Upper lobe of left lung (tissue), 6 donors: ENCODE measurements at regions not wholly inside any gene's neighbourhood (a gene's known extent, or its start where the extent isn't known, plus 50 kb on each side); places are given as distances from the start of the nearest gene placed in this dataset.

Source experiments
- ATAC-seq, 2 donors: fragments of 200-7000 bp; cut with Tn5 transposase; one replicate each; pipeline ENCODE4 v1.9.1; 2022; ENCODE audit warnings: mild to moderate bottlenecking in 2 of 2, moderate library complexity in 2 of 2; ENCODE audit not compliant: low FRiP score in 2 of 2
- DNase-seq, 2 donors: peaks; one replicate each; pipeline ENCODE4 v3.0.0-alpha.2; 2019 to 2020
- H3K27ac ChIP-seq, 4 donors: fragments of 200-600 bp; sonication (generic); one replicate each; pipeline ENCODE4 v1.5.1; 2016 to 2019
- H3K27me3 ChIP-seq, 4 donors: fragments of 200-600 bp; sonication (generic); one replicate each; pipeline ENCODE4 v1.5.1; 2017 to 2019
- H3K36me3 ChIP-seq, 4 donors: fragments of 200-600 bp; sonication (generic); one replicate each; pipeline ENCODE4 v1.5.1; 2016 to 2019
- H3K4me1 ChIP-seq, 4 donors: fragments of 200-600 bp; sonication (generic); one replicate each; pipeline ENCODE4 v1.5.1; 2018 to 2019
- H3K4me3 ChIP-seq, 4 donors: fragments of 200-600 bp; sonication (generic); one replicate each; pipeline ENCODE4 v1.5.1; 2017 to 2019; ENCODE audit warnings: mild to moderate bottlenecking in 2 of 4, moderate library complexity in 1 of 4
- H3K9me3 ChIP-seq, 4 donors: fragments of 200-600 bp; sonication (generic); one replicate each; pipeline ENCODE4 v1.5.1; 2018 to 2019
- CTCF ChIP-seq, 6 experiments: fragments of 450-650 bp in 4 of 6; fragments of 200-600 bp in 2 of 6; sonication (generic) in 2 of 6; IDR thresholded peaks; one replicate each; pipeline ENCODE4 v1.5.1; 2016 to 2019; ENCODE audit warnings: antibody characterized with exemption in 6 of 6
- EP300 ChIP-seq, 4 donors: sonication (generic); formaldehyde crosslinking; IDR thresholded peaks; one replicate each; pipeline ENCODE4 v1.5.1; 2017; ENCODE audit warnings: antibody characterized with exemption in 4 of 4, control low read depth in 2 of 4
- POLR2A ChIP-seq, 4 donors: fragments of 450-650 bp; IDR thresholded peaks; one replicate each; pipeline ENCODE4 v1.5.1; 2016 to 2017; ENCODE audit warnings: antibody characterized with exemption in 4 of 4, mild to moderate bottlenecking in 2 of 4
- POLR2AphosphoS5 ChIP-seq, 2 donors: sonication (generic); formaldehyde crosslinking; IDR thresholded peaks; one replicate each; pipeline ENCODE4 v1.5.1; 2017; ENCODE audit warnings: antibody characterized with exemption in 2 of 2
- WGBS, 2 donors: methylation state at CpG; one replicate each; pipeline ENCODE4 v1.1.5; 2017 to 2018; 5-methylcytosine and 5-hydroxymethylcytosine counted together
- donor health status: DM: no; HTN: no; CAD: no; lungs with moderate emphysema.
- donor health status: DM: no; HTN: yes; CAD: no; lungs with severe emphysema.

GRCh38 chr18:45528712-45529336 is 86.5 kb upstream of the SLC14A2 start:
- Histone ChIP-seq H3K9me3 (no peaks in the 10 kb centered on the region), H3K4me1 (no peaks in the 10 kb centered on the region), H3K36me3 (no peaks in the 10 kb centered on the region), H3K27ac (no peak overlapping the region), H3K4me3 (no peak overlapping the region), H3K27me3 (no peaks in the 10 kb centered on the region)
- 59 to 67% methylated on average over 2 of the region's 2 CpGs for WGBS, 2 donors
- DNase-seq (no peak), ATAC-seq (no peak)
- TF ChIP-seq POLR2A (IDR thresholded peaks at IDR 0.05): no peak
- TF ChIP-seq CTCF (IDR thresholded peaks at IDR 0.05): no peak
- TF ChIP-seq EP300 (IDR thresholded peaks at IDR 0.05): no peak
- TF ChIP-seq POLR2AphosphoS5 (IDR thresholded peaks at IDR 0.05): no peak

DNA sequence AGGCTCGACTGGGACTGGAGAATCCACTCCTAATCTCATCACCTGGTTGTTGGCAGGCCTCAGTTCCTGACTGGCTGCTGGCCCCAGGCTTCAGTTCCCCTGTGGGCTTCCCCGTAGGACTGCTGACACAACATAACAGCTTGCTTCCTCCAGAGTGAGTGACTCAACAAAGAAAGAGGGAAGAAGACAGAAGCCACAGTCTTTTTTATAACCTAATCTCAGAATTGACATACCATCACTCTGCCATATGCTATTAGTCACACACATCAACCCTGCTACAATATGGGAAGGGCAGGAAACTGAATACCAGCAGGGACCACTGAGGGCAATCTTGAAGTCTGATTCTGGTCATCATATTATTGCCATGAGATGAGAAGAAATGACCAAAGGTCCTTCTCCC is 76.8 kb upstream of the SLC14A2 start:
- Histone ChIP-seq H3K4me1 (no peaks in the 10 kb centered on the region), H3K27ac (no peak overlapping the region), H3K4me3 (no peak overlapping the region), H3K36me3 (no peaks in the 10 kb centered on the region), H3K9me3 (peaks cover 0 to 4% (median 0%) of the 10 kb centered on the region in 4 donors), H3K27me3 (no peaks in the 10 kb centered on the region)
- ATAC-seq: no peak
- TF ChIP-seq POLR2AphosphoS5 (IDR thresholded peaks at IDR 0.05) (no peak), POLR2A (IDR thresholded peaks at IDR 0.05) (no peak), CTCF (IDR thresholded peaks at IDR 0.05) (no peak), EP300 (IDR thresholded peaks at IDR 0.05) (no peak)
- 65 to 75% methylated on average over 2 of the region's 2 CpGs for WGBS, 2 donors
- no peak for DNase-seq

DNA sequence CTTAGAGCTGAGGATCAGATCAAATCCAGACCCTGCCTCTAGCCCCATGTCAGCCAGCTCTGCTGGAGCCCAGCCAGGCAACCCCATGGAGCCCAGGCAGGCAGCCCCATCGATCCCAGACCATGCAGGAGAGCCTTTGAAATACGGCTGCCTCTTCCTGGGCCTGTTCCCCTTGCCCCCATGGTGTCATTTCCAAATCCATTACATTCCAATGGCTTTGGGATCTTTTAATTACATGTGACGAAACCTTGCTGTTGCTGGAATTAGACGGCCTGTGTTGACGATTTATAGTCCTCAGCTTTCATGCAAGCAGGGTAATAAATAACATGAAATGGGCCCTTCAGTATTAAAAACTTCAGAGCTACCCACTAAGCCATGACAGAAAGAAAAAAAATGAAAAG is 75.8 kb upstream of the SLC14A2 start:
- no peak overlapping the region for H3K4me3 ChIP-seq
- H3K9me3 ChIP-seq: peaks cover 0 to 4% (median 0%) of the 10 kb centered on the region in 4 donors
- no peak overlapping the region for H3K27ac ChIP-seq
- ATAC-seq (no peak), DNase-seq (peak in 1 of 2 donors; percentile 32)
- no peaks in the 10 kb centered on the region for H3K27me3 ChIP-seq
- WGBS, 2 donors: 64 to 70% methylated on average over 5 of the region's 5 CpGs
- TF ChIP-seq POLR2AphosphoS5 (IDR thresholded peaks at IDR 0.05): no peak
- no peaks in the 10 kb centered on the region for H3K4me1 ChIP-seq
- H3K36me3 ChIP-seq: no peaks in the 10 kb centered on the region

DNA sequence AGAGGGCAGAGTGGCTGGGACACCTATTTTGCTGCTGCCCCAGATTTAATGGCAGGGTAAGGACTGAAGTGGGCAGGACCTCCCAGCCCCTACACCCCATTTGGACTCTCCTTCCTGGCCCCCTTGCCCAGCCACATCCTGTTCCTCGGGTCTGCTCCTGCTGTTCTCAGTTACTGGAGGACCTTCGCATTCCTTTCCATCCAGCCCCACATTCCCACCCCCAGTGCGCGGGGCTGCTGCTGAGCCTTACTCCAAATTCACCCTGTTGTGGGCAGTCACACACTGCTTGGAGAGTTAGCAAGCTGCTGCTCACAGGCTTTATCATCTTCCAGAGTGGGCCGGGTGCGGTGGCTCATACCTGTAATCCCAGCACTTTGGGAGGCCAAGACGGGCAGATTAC is 75.2 kb upstream of the SLC14A2 start:
- no peaks in the 10 kb centered on the region for H3K27me3 ChIP-seq
- peaks cover 0 to 4% (median 0%) of the 10 kb centered on the region in 4 donors for H3K9me3 ChIP-seq
- no peaks in the 10 kb centered on the region for H3K4me1 ChIP-seq
- TF ChIP-seq POLR2AphosphoS5 (IDR thresholded peaks at IDR 0.05): no peak
- no peak for TF ChIP-seq POLR2A (IDR thresholded peaks at IDR 0.05)
- no peak overlapping the region for H3K27ac ChIP-seq
- peak in 1 of 2 donors; percentile 7 for DNase-seq
- ATAC-seq: no peak
- 80 to 82% methylated on average over 7 of the region's 7 CpGs for WGBS, 2 donors
- no peaks in the 10 kb centered on the region for H3K36me3 ChIP-seq
- H3K4me3 ChIP-seq: no peak overlapping the region

GRCh38 chr18:45541421-45541820 is 73.9 kb upstream of the SLC14A2 start:
- DNase-seq: no peak
- 95 to 97% methylated on average over 2 of the region's 2 CpGs for whole genome bisulfite sequencing, 2 donors
- TF ChIP-seq CTCF (IDR thresholded peaks at IDR 0.05) (no peak), EP300 (IDR thresholded peaks at IDR 0.05) (no peak), POLR2A (IDR thresholded peaks at IDR 0.05) (no peak), POLR2AphosphoS5 (IDR thresholded peaks at IDR 0.05) (no peak)
- Histone ChIP-seq H3K4me3 (no peak overlapping the region), H3K9me3 (peaks cover 0 to 4% (median 0%) of the 10 kb centered on the region in 4 donors), H3K4me1 (no peaks in the 10 kb centered on the region), H3K36me3 (no peaks in the 10 kb centered on the region), H3K27ac (no peak overlapping the region), H3K27me3 (no peaks in the 10 kb centered on the region)
- no peak for ATAC-seq

DNA sequence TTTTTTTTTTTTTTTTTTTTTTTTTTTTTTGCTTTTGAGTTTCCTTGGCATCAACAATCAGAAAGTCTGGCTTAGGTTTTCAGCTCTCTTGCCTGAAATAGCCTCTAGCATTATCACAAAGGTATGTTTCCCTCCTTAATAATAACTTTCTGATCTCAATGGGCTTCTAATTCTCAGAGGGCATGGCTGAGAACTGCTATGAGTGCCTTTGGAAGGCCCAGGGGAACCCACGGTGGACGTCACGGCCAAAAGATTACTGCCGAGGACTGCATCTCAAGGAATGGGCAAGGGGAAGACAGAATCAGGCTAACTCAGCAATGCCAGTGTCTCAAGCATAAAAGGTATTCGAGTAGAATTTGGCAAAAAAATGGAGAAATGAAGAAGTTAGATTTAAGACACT is 73.2 kb upstream of the SLC14A2 start:
- TF ChIP-seq POLR2AphosphoS5 (IDR thresholded peaks at IDR 0.05): no peak
- no peak for TF ChIP-seq EP300 (IDR thresholded peaks at IDR 0.05)
- H3K9me3 ChIP-seq: peaks cover 0 to 4% (median 0%) of the 10 kb centered on the region in 4 donors
- H3K4me3 ChIP-seq: no peak overlapping the region
- no peaks in the 10 kb centered on the region for H3K27me3 ChIP-seq
- no peaks in the 10 kb centered on the region for H3K36me3 ChIP-seq
- H3K4me1 ChIP-seq: no peaks in the 10 kb centered on the region
- DNase-seq (no peak), ATAC-seq (no peak)
- WGBS, 2 donors: 85 to 92% methylated on average over 5 of the region's 5 CpGs
- H3K27ac ChIP-seq: no peak overlapping the region
